ENCODE measurements at regions not wholly inside any gene's neighbourhood (a gene's known extent, or its start where the extent isn't known, plus 50 kb on each side); places are given as distances from the start of the nearest gene placed in this dataset.

GRCh38 chr11:82195283-82195682 lies 538.4 kb downstream of the FAM181B start:
- TF ChIP-seq TAF1 (IDR thresholded peaks at IDR 0.05; ENCODE audit: borderline replicate concordance, low read depth, low read length): no peak
- no peak for TF ChIP-seq POLR2A (IDR thresholded peaks at IDR 0.05; ENCODE audit: low read depth, low read length)
- TF ChIP-seq POLR2AphosphoS5 (IDR thresholded peaks at IDR 0.05; ENCODE audit: low read depth, low read length): no peak

All from GM12892 (cell line).